HG02840 (cell line): ENCODE measurements at regions not wholly inside any gene's neighbourhood (a gene's known extent, or its start where the extent isn't known, plus 50 kb on each side); places are given as distances from the start of the nearest gene placed in this dataset.
"Not testable (repeated sequence)": the region's sequence is repeated elsewhere in the genome, so short reads cannot be mapped to it uniquely, and the experiment has no call there.

Source experiments
- ATAC-seq: cut with Tn5 transposase; IDR thresholded peaks from one replicate; pipeline ENCODE4 v1.9.1; 2021; ENCODE audit warnings: mild to moderate bottlenecking, moderate library complexity, moderate number of reproducible peaks; ENCODE audit not compliant: unreplicated experiment, low FRiP score

DNA sequence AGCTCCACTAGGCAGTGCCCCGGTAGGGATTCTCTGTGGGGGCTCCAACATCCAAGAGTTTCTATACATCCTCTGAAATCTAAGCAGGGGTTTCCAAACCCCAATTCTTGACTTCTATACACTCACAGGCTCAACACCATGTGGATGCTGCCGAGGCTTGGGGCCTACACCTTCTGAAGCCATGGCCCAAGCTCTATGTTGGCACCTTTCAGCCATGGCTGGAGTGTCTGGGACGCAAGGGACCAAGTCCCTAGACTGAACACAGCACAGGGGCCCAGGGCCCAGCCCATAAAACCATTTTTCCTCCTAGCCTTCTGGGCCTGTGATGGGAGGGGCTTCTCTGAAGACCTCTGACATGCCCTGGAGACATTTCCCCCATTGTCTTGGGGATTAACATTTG, 511.8 kb downstream of the TRAM1L1 start:
- ATAC-seq: no peak

DNA sequence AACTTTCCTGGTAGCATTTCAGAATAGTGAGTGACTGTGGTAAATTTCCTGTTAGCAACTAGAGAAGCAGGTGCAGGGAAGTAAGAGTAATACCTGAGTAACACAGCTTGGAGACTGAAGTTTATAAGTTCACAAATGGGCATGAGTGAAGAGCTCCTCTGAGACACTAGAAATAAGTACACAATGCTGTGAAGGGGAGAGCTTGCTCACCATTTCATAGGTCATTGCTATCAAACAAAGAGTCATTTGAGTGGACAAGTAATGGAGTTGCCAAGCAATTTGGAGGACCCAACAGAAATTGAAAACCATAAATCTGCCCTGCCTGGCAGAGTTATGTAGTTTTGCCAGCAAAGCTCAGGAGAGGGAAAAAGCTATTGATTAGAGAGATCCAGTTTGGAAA, 523.6 kb downstream of the TRAM1L1 start:
- no peak for ATAC-seq

DNA sequence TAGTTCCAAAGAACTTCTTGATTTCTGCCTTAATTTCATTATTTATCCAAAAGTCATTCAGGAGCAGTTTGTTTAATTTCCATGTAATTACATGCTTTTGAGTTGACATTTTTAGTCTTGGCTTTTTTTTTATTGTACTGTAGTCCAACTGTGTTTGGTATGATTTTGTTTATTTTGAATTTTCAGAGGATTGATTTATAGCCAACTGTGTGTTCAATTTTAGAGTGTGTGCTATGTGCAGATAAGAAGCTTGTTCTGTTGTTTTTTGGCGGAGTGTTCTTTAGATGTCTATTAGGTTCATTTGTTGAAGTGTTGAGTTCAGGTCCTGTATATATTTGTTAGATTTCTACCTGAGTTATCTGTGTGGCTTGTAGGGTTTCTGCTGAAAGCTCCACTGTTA, 533.6 kb downstream of the TRAM1L1 start:
- ATAC-seq: no peak

DNA sequence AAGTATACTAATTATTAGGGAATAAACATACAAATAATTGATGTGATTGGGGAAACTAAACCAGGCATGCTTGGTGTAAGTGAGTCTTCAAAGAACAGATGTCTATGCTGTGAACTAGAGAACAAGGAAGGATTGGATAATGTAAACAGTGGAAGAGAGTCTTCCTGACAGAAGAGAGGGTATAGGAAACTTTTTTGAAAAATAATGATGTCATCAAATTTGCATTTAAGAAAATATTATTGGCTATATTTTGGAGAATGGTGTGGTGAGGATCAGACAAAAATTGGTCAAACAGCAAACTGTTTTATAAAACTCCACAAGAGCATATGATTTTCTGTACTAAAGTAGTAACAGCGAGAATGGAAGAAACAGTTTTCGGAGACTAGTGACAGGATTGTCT, 537.7 kb downstream of the TRAM1L1 start:
- no peak for ATAC-seq

DNA sequence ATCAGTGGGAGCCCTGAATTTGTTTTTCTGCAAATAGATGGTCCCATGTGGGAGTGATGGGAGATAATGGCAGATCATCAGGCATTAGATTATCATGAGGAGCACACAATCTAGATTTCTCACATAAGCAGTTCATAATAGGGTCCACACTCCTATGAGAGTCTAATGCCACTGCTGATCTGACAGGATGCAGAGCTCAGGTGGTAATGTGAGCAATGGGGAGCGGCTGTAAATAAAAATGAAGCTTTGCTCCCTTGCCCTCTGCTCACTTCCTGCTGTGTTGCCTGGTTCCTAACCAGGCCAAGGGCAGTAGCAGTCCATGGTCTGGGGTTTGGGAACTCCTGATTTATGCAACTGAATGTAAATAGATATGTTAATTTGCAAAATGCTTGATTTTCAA, 538.6 kb downstream of the TRAM1L1 start:
- ATAC-seq: no peak

DNA sequence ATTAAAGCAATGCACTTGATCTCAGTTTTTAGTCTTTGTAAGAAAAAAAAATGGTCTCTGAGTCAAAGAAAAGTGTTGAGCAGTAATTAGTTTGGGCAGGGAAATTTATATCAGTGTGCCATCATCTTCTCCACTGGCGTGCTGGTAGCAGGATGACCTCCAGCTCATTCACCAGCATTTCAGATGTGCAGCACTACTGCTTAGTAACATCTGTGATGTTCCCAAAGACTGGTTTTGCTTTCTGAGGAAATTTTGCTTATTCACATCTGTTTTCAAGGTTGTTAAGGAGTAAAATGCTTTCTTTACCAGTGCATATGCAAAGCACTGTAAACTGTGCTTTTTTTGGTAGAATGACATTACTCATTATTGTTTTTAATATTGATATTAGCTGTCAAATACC, 540.4 kb downstream of the TRAM1L1 start:
- ATAC-seq: no peak

DNA sequence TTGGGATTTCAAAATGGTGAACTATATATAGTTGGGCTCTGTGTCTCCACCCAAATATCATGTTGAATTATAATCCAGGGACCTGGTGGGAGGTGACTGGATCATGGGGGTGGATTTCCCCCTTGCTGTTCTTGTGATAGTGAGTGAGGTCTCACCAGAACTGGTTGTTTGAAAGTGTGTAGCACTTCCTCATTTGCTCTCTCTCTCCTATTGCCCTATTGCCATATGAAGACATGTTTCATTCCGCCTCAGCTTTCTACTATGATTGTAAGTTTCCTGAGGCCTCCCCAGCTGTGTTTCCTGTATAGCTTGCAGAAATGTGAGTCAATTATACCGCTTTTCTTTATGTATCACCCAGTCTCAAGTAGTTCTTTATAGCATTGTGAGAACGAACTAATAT, 545.6 kb downstream of the TRAM1L1 start:
- ATAC-seq: no peak

DNA sequence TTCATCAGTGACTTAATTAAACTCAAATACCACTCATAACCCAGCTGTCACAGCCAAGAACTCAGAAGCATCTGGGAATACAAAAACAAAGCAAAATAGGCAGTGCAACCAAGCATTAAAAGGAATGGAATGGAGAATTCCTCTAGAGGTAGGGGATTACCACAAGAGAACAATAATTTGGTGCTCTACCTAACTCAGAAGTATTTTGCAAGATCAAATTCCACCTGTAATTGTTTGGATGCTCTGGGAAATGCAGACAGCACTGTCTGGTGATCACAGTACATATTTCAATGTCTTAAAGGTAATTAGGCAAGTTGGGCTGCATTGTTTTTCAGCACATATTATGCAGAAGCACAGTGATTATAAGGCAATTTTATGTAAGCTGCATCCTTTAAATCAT, 547.5 kb downstream of the TRAM1L1 start:
- ATAC-seq: no peak

DNA sequence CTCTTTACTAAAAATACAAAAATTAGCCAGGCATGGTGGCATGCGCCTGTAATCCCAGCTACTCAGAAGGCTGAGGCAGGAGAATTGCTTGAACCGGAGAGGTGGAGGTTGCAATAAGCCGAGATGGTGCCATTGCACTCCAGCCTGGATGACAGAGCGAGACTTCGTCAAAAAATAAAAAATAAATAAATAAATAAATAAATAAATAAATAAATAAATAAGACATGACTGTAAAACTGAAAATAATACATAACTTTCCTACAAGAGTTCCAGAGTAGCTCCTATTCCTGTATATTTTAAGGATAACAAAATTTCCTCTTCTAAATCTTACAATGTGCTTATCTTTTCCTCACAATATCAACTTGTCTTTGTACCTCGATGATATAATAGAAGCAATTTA, 549.4 kb downstream of the TRAM1L1 start:
- not testable (repeated sequence) for ATAC-seq

DNA sequence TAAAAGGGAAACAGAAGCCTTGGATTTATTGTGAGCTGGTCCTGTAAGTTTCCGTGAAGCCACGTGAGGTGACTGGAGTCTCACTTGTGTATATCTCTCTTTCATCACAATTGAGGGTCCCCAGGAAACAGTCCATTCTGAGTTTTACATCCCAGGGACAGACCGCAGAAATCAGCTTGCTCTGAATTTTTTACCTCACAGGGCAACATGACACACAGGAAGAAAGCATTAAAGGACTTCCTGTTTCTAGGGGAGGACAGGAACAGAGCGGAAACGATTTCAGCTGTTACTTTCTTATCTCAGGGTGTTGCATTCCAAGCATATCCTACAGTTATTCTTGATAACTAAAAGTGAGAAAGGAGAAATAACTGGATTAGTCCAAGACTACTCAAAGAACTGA, 553.5 kb downstream of the TRAM1L1 start:
- ATAC-seq: no peak

DNA sequence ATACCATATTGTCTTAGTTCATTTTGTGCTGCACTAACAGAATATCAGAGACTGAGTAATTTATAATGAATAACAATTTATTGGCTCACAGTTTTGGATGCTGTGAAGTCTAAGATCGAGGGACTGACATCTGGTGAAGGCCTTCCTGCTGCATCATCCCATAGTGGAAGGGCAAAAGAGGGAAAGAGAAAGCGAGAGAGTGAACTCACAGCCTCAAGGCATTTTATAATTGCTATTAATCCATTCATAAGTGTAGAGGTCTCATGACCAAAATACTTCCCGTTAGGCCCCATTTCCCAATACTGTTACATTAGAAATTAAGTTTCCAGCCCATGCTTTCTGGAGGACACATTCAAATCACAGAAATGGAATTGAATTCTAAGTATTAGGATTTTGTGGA, 554.4 kb downstream of the TRAM1L1 start:
- no peak for ATAC-seq

DNA sequence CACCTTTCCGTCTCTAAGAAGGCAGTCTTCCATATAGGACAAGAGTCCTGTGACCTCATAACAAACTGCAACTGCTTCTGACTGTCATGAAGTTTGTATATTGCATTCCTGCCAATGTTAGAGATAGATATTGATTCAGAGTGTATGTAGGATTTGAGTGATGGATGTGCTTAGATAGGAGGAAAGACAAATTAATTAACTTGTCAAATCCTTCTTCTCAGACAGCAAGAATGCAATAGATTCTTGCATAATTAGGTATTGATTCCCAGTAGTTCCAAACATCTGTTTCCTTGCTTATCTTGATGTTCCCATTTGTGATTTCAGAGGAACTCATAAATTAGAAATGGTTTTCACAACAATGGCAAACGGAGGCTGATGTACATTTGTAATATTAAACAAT, 555.3 kb downstream of the TRAM1L1 start:
- no peak for ATAC-seq

DNA sequence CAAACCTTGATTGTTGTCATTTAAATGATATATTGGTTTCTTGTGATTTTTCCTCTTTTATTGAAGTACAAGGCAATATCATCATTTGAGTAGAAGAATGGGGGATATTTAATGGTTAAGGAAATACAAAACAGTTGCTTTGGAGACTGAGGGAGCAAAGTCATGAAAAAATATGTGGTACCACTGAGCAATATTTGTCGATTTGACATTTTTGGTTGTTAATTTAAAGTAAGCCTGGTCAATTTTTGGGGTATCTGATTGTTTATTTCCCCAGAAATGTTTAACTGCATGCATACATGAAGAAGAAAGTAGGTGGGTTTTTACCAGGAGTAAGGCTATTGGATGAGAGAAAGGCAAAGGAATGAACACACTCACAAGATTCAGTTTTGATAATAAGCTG, 556.2 kb downstream of the TRAM1L1 start:
- ATAC-seq: no peak

DNA sequence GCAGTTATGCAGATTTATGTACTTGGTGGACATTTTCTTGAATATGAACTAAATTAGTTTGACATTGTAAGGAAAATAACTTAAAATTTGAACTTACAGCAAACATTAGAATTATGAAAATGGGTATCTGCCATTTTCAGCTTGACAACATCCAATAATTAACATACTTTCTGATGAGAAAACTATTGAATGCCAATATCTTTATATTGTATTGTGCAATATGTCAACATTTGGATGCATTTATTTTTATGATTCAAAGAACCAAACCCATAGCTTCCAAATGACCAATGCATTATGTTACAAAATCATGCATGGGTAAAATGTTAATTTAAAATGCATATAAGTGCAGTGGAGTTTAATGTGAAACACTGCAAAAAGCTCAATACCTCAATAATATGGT, 562.5 kb downstream of the TRAM1L1 start:
- no peak for ATAC-seq

DNA sequence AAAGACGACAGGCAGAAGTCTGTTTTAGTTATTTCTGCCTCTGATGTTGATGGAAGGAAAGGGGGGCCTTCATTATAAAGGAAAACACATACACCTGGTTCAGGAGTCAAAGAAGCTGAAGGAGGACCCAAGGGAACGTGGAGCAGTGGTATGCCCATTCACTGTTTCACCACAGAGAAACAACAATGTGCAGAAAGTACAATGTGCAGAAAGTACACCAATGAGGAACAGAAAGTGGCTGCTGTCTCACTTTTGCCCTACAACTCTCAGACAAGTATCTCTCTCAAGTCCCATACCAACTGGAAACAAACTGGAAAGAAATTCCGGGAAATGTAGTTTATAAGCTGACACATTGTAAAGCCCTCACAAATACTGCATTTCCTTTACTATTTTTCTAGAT, 564.5 kb downstream of the TRAM1L1 start:
- ATAC-seq: no peak

DNA sequence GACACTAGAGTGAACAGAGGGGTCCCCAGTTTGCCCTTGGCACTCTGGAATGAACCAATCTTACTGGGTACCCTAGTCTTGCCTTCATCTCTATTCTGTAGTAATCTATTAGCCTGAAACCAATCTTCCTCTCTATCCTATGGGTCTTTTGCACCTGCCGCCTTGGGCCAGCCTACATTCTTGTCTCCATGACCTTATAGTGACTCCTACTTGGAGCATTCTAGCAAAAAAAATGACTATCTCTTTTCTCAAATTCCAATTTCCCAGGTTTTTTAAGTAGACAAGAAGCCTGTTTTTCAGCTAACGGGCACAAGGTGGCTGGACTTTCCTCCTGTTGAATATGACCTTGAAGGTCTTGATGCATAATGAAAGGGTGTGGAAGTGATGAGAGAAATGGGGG, 568.7 kb downstream of the TRAM1L1 start:
- no peak for ATAC-seq

DNA sequence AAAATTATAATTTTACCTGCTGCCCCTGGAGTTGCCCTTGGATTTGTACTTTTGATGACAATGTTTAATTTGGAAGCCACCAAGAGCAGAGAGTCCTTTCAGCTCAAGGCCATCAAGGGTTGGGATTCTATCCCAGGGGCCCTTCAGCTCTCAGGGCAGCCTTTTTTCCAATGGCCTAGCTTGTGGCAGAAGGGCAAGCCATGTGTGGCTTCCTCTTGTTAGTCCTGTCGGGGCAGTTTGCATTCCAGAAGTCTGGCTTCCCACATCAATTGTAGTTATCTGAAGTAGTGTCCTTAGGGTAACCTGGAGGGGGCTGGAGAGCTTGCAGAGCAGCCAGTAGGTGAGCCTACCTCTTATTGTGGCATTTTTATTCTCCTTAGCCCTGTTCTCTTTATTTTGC, 569.4 kb downstream of the TRAM1L1 start:
- ATAC-seq: no peak

DNA sequence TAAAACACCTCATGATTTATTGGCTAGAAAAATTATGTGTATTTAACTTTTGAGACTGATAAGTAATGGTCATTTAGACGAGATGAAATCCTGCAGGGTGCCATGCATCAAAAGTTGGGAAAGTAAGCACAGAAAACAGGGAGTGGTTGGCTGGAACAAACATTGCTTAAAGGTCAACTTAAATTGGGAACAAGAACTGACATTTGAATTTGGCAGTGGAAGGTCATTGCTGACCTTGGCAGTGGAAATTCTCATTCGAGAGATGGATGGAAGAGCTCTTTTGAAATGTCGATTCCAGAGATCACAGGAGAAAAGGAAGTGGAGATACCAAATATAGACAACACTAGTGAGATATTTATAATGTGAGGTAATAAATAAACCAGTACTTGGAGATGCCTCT, 572.8 kb downstream of the TRAM1L1 start:
- ATAC-seq: no peak

DNA sequence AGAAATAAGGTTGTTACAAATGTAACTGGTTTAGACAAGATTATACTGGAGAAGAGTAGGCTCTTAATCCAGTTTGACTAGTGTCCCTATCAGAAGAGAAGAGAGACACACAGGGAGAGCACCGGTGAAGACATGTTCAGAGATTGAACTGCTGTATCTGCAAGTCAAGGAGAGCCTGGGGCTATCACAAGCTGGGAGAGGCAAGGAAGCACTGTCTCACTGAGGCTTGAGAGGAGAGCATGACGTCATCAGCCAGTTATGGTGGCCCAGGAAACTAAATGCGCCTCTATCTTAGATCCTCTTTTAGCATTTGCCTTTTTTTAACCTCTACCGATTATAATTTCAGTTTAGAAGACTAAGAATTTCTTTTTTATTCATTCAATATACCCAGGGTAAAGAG, 583.4 kb downstream of the TRAM1L1 start:
- ATAC-seq: no peak

DNA sequence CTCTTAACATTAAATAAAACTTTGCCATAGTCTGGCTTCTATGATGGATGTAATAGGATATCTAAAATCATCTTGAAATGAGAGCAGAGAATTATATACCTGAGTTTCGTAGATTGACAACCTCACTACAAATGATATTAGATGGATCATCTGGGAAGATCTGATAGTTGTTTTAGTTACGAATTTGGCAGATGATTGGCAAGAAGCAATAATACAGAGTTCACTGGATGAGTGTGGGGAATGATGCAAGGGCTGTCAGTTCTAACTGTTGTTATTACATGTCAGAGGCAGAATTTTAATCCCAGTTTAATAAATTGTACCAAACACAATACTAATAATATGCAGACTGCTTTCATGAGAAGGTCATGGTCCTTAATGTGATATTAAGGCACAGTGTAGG, 585.2 kb downstream of the TRAM1L1 start:
- ATAC-seq: no peak

DNA sequence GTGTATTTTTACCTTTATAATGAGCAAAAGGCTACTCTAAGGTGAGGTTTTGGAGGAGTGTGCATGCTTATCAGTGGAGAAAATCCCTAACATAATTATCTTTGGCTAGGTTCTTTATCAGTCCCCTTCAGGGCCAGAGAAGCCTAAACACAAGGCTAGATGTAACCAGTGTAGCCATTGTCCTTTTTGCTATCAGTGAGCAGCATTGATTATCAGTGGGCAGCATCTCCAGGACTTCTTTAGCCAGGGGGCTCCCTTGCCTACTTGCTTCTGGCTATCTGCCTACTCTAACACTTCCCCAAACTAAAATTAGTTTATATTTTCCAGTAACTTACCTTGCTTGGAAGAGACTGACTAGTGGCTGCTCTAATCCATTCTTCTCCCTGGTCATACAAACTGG, 595.6 kb downstream of the TRAM1L1 start:
- no peak for ATAC-seq

DNA sequence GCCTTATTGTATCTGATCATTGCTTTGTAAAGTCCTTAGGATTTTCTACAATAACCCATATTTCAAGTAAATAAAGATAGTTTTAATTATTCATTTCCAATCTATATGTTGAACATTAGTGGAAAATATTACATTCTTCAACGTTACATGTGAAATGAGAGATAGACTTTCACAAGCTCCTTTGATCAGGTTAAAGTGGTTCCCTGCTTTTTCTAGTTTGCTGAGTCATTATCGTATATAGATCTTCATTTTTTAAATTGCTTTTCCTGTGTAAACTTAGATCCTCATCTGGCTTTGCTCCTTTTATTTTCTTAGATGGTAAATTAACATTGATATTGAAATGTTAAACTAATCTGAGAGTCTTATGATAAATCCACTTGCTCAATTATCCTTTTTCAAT, 599.0 kb downstream of the TRAM1L1 start:
- no peak for ATAC-seq

DNA sequence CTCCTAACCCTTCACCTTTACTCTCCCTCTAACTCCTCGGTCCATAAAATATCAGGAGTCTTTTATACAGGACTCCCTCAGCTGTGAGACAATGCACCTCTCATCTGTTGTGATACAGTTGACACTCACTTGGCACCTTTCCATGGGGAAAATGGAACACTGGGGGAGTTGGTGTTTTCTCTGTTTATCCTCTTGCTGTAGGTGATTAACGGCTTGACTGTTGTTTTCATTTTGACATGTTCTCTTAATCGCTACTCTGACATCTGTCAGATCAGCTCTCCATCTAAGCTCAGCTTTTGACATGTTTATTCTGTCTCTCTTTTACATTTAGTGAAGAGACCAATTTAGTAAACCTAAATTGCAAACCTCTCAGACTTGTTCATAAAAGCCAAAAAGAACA, 604.8 kb downstream of the TRAM1L1 start:
- no peak for ATAC-seq

DNA sequence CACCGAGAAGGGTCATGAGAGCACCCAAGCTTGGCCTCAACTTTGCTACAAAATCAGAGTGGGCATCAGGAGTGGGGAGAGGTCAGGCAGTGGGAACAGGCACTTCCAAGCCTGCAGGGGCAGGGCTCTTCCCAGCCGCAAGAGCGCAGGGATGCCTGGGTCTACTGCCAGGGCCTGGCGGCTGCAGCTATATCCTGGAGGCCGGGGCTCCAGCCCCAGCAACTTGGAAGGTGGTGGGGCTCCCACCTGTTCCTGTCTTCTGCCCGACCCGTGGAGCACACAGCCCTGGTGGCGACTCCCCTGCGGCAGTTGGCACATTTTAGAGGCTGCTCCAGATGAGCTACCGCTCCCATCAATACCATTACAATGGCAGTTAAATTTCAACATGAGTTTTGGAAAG, 607.0 kb downstream of the TRAM1L1 start:
- ATAC-seq: no peak
